GM21717 (cell line): ENCODE measurements at regions not wholly inside any gene's neighbourhood (a gene's known extent, or its start where the extent isn't known, plus 50 kb on each side); places are given as distances from the start of the nearest gene placed in this dataset.

ENCODE experiments used
- ATAC-seq: cut with Tn5 transposase; IDR thresholded peaks from one replicate; pipeline ENCODE4 v1.9.1; 2021; ENCODE audit warnings: mild to moderate bottlenecking, moderate library complexity; ENCODE audit not compliant: unreplicated experiment

- no peak for ATAC-seq
Observed at GRCh38 chr1:37404711-37405110, 69.7 kb upstream of the ZC3H12A start.

- ATAC-seq = no peak
Observed at GRCh38 chr1:37410105-37410504, 64.3 kb upstream of the ZC3H12A start.

GRCh38 chr1:37410815-37411214 lies 63.6 kb upstream of the ZC3H12A start:
- no peak for ATAC-seq

GRCh38 chr1:37415611-37416244 lies 58.7 kb upstream of the ZC3H12A start:
- ATAC-seq = no peak

GRCh38 chr1:37420456-37420855 lies 53.9 kb upstream of the ZC3H12A start:
- no peak for ATAC-seq

- ATAC-seq = no peak
Observed at GRCh38 chr1:37423810-37424209, 50.6 kb upstream of the ZC3H12A start.

- no peak for ATAC-seq
Observed at GRCh38 chr1:37424523-37424922, 49.9 kb upstream of the ZC3H12A start.
